SH-SY5Y (cell line): ENCODE measurements at regions not wholly inside any gene's neighbourhood (a gene's known extent, or its start where the extent isn't known, plus 50 kb on each side); places are given as distances from the start of the nearest gene placed in this dataset.

Experiments
- GATA2 ChIP-seq: IDR thresholded peaks from 2 replicates; pipeline ENCODE4 v1.6.1; 2011; ENCODE audit warnings: mild to moderate bottlenecking, low read depth, low read length
- GATA3 ChIP-seq: IDR thresholded peaks from 2 replicates; pipeline ENCODE4 v1.6.1; 2011; ENCODE audit warnings: low read depth, mild to moderate bottlenecking, low read length, moderate library complexity

GRCh38 chr2:22497064-22497463 lies 887.9 kb upstream of the KLHL29 start:
- TF ChIP-seq GATA2: no peak
- TF ChIP-seq GATA3: no peak
